Ramos (cell line): ENCODE measurements at regions not wholly inside any gene's neighbourhood (a gene's known extent, or its start where the extent isn't known, plus 50 kb on each side); places are given as distances from the start of the nearest gene placed in this dataset.

Experiments used
- in situ Hi-C: fragments of 300-500 bp; cut with MboI; formaldehyde crosslinking; loops from one replicate; pipeline ENCODE4 v1.14.3; 2022; ENCODE audit warnings: low sequenced_read_pairs; ENCODE audit not compliant: unreplicated experiment

- in situ Hi-C loops, result no loop called here
Measured at GRCh38 chr12:92650228-92650822, 52.5 kb upstream of the PLEKHG7 start.

- in situ Hi-C loops, result loop anchor here (25.0 kb wide), 1 partner anchor 1262 kb away; no protein-coding TSS in a partner anchor
Measured at GRCh38 chr12:92649511-92650227, 53.1 kb upstream of the PLEKHG7 start.

GRCh38 chr12:92648242-92649031 lies 54.4 kb upstream of the PLEKHG7 start:
- in situ Hi-C loops, result loop anchor here (25.0 kb wide), 1 partner anchor 1261 kb away; no protein-coding TSS in a partner anchor

GRCh38 chr12:92641291-92641690 lies 61.5 kb upstream of the PLEKHG7 start:
- in situ Hi-C loops, result loop anchor here (25.0 kb wide), 1 partner anchor 1254 kb away; no protein-coding TSS in a partner anchor

GRCh38 chr12:92640691-92641090 lies 62.1 kb upstream of the PLEKHG7 start:
- in situ Hi-C loops, result loop anchor here (25.0 kb wide), 1 partner anchor 1253 kb away; no protein-coding TSS in a partner anchor

GRCh38 chr12:92639017-92639416 lies 63.8 kb upstream of the PLEKHG7 start:
- in situ Hi-C loops, result loop anchor here (25.0 kb wide), 1 partner anchor 1252 kb away; no protein-coding TSS in a partner anchor

GRCh38 chr12:92634730-92635129 lies 68.1 kb upstream of the PLEKHG7 start:
- in situ Hi-C loops, result loop anchor here (25.0 kb wide), 1 partner anchor 1247 kb away; no protein-coding TSS in a partner anchor

GRCh38 chr12:92634202-92634601 lies 68.6 kb upstream of the PLEKHG7 start:
- in situ Hi-C loops, result loop anchor here (25.0 kb wide), 1 partner anchor 1247 kb away; no protein-coding TSS in a partner anchor

GRCh38 chr12:92630968-92631367 lies 71.8 kb upstream of the PLEKHG7 start:
- in situ Hi-C loops, result loop anchor here (25.0 kb wide), 1 partner anchor 1244 kb away; no protein-coding TSS in a partner anchor

GRCh38 chr12:92629349-92630065 lies 73.3 kb upstream of the PLEKHG7 start:
- in situ Hi-C loops, result loop anchor here (25.0 kb wide), 1 partner anchor 1242 kb away; no protein-coding TSS in a partner anchor

GRCh38 chr12:92628476-92628875 lies 74.3 kb upstream of the PLEKHG7 start:
- in situ Hi-C loops, result loop anchor here (25.0 kb wide), 1 partner anchor 1241 kb away; no protein-coding TSS in a partner anchor

- in situ Hi-C loops, result loop anchor here (25.0 kb wide), 1 partner anchor 1240 kb away; no protein-coding TSS in a partner anchor
Measured at GRCh38 chr12:92627511-92627910, 75.3 kb upstream of the PLEKHG7 start.

GRCh38 chr12:92625639-92626310 lies 77.0 kb upstream of the PLEKHG7 start:
- in situ Hi-C loops, result loop anchor here (25.0 kb wide), 1 partner anchor 1238 kb away; no protein-coding TSS in a partner anchor

- in situ Hi-C loops, result no loop called here
Measured at GRCh38 chr12:92624236-92624635, 78.6 kb upstream of the PLEKHG7 start.

GRCh38 chr12:92623386-92623785 lies 79.4 kb upstream of the PLEKHG7 start:
- in situ Hi-C loops, result no loop called here

- in situ Hi-C loops, result no loop called here
Measured at GRCh38 chr12:92621833-92622232, 81.0 kb upstream of the PLEKHG7 start.

GRCh38 chr12:92621312-92621711 lies 81.5 kb upstream of the PLEKHG7 start:
- in situ Hi-C loops, result no loop called here

- in situ Hi-C loops, result no loop called here
Measured at GRCh38 chr12:92619730-92620684, 82.8 kb upstream of the PLEKHG7 start.
